ENCODE measurements at regions not wholly inside any gene's neighbourhood (a gene's known extent, or its start where the extent isn't known, plus 50 kb on each side); places are given as distances from the start of the nearest gene placed in this dataset.

GRCh38 chr12:43665091-43665490 lies 93.5 kb downstream of the PUS7L start:
- DNase-seq (ENCODE audit: low spot score) = no peak

GRCh38 chr12:43662736-43663135 lies 95.9 kb downstream of the PUS7L start:
- no peak for DNase-seq (ENCODE audit: low spot score)

GRCh38 chr12:43655586-43655985 lies 103.0 kb downstream of the PUS7L start:
- DNase-seq (ENCODE audit: low spot score) = peak; percentile 14

GRCh38 chr12:43653917-43654316 lies 101.9 kb upstream of the ADAMTS20 start:
- DNase-seq (ENCODE audit: low spot score) = no peak

DNA sequence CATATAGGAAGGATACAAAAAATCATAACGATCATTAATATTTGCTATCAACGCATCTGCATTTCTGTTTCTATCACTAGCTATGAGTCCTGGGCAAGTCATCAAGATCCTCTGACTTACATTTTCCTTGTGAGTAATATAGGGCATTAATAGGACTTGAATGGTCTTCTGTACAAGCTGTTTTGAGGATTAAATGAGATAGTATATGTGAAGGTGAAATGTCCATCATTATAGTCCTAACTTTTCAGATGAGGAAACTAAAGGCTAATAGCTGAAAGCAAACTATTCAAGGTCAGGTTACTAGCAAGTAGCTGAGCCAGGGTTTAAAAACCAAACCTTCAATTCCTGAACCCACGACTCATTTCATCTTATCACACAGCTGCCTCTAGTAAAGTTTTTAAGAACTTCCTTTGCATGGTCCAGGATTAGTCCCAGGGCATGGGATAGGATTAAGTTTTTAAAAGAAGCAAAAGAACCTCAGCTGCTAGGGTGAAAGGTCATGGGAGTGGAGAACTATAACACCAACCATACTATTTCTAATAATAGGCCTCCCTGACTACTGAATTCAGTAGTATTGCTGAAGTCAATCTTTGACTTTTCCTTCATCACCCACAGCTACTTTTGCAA lies 101.4 kb upstream of the ADAMTS20 start:
- DNase-seq (ENCODE audit: low spot score) = no peak

DNA sequence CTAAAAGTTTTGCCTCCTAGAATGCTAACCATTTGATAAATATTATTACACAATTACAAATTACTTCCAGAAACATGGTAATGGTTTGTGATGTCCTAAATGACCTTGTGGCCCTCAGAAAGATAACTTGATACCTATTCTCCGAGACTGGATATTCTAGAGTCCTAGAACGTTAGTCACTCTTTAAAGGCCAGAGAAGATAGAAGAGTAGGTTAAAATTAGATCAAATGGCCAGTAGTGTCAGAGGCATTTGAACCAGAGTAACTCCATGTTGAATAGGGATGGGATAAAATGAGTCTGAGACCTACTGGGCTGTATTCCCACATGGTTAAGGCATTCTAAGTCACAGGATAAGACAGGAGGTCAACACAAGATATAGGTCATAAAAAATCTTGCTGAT lies 96.6 kb upstream of the ADAMTS20 start:
- DNase-seq (ENCODE audit: low spot score) = no peak

DNA sequence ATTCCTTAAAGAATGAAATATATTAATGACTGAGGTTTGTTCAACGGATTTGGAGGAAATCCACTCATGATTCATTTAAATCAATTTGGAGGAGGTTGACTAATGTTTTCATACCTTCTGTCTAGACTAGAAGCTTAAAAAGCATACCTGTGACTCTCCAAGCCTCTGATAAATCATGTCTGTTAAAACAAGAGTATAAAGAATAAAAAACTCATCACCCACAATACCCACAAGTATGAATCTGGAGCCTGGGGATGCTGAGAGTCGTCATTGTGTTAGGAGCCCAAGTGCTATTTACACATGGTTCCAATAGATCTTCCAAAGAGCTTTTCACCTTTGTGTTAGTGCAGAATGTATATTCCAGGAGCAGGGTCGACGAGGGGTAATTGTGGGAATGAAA lies 86.8 kb upstream of the ADAMTS20 start:
- DNase-seq (ENCODE audit: low spot score) = no peak

DNA sequence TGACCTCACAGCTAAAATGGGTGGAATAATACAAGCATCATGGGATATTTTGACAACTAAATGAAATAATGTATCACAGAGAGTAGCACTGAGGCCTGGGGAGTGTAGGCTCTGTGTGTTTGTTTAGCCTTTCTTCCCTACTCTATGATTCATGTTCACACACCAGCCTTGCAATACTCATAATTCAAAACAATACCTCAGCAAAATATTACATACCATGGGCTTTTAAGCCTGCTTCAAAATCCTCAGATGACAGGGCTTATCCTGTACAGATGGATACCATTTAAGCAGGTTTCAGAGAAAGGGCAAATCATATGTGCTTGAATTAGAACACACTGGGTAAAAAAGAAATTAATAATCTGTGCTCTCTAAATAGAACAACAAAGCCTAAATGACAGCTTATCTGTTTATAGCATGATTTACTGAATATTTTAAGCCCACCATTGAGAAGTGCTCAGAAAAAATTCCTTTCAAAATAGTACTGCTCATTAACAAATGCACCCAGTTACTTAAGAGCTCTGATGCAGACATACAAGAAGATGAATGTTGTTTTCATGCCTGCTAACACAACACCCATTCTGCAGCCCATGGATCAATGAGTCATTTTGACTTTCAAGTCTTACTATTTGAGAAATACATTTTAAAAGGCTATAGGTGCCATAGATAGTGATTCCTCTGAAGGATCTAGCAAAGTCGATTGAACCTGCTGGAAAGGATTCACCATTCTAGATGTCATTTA lies 84.9 kb upstream of the ADAMTS20 start:
- no peak for DNase-seq (ENCODE audit: low spot score)

GRCh38 chr12:43621262-43621661 lies 69.3 kb upstream of the ADAMTS20 start:
- DNase-seq (ENCODE audit: low spot score) = no peak

DNA sequence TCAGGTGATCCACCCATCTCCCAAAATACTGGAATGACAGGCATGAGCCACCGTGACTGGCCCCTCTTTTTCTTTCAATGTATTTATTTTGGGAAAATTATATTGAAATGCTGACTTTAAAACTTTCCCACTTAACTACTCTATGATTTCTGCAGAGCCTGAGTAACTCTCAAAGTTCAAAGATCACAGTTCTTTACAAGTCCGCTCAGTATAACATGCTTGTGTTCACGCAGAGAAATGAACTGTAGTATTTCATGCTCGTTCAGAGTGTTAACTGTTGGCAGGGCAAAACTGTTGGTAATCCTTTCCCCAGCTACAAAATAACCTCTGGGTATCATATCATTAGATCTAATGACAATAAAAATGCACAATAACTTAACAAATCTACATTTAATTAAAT lies 50.7 kb upstream of the ADAMTS20 start:
- DNase-seq (ENCODE audit: low spot score) = no peak
